Kidney capillary endothelial cell (primary cell): ENCODE measurements at regions not wholly inside any gene's neighbourhood (a gene's known extent, or its start where the extent isn't known, plus 50 kb on each side); places are given as distances from the start of the nearest gene placed in this dataset.

ENCODE experiments used
- DNase-seq: peaks from one replicate; pipeline ENCODE4 v3.0.0-alpha.2; 2018; ENCODE audit warnings: low spot score

DNA sequence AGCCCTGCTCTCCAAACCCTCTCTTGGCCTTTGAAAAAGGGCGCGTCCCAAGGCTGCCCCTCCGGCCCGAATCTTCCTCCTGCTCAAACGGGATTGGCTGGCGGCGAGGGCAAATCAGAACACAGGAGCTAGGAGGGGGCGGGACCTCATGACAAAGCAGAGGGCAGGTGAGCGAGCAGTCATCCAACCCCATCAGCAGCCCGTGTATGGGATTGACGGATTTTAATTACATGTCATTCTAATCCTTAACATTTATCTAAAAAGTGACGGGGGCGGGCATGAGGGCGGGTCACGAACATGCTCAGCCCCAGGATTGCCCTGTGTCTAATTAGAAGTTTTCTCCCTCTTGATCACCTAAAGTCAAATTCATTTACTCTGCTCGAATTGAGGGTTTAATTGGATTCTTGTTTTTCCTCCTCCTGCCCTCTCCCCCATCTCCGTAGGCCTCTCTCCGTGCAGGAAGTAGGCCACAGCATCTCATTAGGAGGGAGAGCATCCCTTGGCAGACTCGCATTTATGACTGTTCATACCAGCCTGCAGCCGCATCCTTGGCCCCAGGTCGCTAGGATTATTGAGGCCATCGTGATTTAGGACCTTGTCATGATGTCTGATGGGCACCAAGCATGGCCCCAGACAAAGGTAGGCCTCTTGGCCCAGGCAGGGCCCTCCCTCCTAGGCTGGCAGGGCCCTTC, 147.1 kb downstream of the CHST1 start:
- no peak for DNase-seq

DNA sequence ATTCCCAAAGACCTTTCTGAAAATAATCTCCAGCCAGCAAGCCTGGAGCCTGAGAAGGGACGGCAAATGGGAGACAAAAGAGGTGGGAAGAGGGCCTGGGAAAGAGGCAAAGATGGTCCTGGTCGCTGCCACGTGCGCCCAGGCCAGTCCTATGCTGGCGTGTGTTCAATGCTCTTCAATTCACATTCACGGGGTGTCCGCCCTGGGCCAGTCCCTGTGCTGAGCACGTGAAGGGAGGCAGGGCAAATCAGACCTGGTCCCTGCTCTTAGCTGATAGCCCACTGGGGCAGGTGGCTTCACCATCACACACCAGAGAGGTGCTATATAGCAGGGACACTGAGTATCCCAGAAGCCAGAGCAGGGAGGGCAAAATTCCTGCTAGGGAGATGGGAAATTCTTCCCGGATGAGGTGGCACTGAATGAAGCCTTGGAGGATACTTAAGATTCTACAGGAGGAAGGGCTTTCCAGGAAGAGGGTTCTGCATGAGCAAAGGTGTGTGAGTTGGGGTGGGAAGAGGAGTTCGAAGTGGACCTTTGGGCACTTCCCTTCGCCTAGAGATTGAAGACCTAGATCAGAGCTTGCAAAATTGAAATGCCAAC, 148.2 kb downstream of the CHST1 start:
- DNase-seq = no peak

DNA sequence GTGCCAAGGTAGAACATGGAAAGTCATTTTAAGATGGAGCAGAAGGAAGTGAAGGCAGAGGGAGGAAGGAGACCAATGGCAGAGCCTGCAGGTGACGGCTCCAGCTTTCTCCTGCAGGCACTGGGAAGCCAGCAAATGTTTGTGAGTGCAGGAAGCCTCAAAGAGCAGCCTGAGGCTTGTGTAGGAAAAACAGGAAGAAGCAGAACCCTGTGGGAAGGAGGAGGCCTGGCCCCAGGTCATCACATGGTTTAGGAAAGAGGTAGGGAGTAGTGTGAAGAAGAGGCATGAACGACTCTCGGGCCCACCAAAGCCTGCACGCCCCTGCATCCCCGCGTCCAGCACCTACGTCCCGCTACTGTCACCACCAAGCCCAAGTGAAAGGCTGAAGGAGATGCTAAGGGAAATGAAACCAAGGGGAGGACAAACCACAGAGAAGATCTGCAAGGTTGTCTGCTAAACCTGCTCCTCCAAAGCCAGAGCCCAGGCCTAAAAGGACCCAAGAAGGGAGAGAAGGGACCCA, 151.5 kb downstream of the CHST1 start:
- no peak for DNase-seq

DNA sequence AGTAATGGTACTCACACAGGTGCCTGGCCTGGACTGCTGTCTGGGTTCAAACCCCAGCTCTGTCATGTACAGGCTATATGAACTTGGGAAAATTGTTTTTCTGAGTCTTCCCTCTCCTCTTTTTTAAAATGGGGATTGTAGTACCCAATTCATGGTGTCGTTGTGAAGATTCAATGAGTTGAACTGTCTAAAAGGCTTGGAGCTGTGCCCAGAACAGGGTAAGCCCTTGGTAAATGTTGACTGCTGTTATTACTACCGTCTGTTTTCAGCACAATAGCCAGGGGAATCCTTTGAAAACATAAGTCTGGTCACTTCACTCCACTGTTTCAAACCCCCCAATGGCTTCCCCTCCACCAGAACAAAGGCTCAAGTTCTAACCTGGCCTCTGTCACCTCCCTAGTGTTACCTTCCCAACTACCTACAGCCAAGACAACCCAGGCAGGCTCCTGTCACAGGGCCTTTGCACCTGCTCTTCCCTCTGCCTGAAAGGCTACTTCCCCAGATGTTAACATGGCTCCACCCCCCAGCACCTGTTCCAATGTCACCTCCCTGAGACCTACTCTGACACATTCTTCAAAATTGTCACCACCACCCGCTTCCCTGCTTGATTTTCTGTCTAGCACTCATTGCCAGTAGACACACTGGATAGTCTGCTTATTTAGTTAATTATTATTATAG, 152.8 kb downstream of the CHST1 start:
- DNase-seq = no peak

DNA sequence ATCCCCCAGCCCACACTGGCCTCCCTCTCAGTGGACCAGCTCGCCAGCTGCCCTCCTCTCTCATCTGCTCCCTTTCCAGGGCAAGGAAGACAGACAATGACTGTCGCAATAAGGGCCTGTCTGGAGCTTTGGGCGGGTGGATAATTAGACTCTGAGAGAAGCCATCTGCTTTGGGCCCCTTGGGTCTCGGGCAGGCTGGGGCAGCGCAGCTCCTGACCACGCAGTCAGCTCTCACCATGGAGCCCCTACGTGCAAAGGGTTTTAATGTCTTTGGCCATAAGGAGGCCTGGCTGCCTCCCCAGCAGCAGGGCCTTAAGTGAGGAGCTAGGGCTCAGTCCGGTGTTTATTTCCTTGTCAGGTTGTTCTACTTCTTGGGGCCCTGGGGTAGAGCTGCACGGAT, 153.9 kb downstream of the CHST1 start:
- DNase-seq = no peak

DNA sequence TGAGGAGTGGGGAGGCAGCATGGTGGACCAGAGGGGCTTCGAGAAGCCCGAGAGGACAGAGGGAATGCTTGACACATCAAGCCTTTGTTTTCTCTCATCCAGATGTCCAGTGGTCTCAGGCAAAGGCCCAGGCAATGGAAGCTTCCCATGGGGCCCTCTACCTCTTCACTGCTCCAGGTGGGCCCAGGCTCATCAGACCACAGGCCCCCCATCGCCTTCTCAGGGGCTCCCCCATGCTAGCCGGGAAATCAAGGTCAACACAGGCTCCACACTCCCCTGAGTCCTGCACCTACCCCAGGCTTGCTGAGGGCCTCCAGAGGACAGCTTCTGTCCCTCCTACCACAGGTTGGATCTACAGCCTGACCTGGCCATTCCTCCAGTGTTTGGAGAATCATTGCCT, 157.5 kb downstream of the CHST1 start:
- DNase-seq = no peak

DNA sequence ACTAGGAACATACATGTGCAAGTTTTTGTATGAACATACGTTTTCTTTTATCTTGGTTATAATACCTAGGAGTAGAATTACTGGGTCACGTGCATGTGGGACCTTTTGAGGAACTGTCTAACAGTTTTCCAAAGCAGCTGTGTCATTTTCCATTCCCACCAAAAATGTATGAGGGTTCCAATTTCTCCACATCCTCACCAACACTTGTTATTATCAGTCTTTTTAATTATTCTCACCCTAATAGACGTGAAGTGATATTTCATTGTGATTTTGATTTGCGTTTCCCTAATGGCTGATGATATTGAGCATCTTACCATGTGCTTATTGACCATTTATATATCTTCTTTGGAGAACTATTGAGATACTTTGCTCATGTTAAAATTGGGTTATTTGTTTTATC, 162.1 kb downstream of the CHST1 start:
- DNase-seq = no peak

DNA sequence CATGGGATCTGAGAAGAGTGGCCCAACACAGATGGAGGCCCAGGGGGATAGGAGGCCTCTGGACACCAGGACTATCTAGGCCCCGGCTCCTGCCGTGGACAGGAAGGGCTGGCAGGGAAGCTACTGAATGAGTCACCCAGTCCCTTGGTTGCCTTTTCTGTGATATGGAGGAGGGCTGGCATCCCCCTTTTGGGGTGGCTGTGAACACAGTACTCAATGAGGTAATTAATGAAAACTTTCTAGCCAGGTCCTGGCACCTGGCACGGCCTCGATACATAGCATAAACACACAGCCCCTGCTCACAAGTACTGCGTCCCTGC, 163.2 kb downstream of the CHST1 start:
- peak; percentile 16 for DNase-seq

DNA sequence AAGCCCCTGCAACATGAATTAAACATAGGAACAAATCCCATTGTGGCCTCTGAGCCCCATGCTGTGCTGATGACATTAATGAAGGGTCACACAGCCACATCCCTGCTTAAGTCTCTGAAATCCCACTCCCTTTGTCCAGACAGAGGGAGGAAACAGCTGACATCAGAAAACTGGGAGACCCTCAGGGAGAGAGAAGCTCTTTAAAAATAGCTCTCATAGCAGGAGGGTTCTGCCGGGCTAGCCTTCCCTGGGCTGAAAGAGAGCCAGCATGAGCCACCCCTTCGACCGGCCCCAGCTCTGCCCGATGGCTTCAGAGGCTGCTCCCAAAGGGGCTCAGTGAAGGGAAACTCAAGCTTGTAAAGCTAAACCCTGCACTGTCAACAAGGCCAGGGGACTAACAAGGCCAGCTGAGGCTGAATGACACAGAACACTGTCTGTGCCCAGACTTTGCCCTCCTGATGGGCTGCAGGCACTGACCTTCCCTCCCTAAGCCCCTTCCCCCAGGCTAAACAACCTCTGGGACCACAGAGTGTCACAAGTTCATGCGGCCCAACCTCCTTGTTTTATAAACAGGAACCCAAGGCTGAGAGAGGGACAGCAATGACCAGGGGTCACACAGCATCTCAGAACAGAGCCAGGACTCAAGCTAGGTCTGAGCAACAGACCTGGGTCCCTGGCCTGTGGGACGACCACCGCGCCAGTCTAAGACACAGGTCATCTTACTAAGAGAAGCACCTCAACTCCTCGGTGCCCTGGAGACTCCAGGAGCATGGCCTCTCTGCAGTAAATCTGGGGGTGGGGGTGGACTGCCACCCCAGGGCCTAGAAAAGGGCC, 163.8 kb downstream of the CHST1 start:
- no peak for DNase-seq

DNA sequence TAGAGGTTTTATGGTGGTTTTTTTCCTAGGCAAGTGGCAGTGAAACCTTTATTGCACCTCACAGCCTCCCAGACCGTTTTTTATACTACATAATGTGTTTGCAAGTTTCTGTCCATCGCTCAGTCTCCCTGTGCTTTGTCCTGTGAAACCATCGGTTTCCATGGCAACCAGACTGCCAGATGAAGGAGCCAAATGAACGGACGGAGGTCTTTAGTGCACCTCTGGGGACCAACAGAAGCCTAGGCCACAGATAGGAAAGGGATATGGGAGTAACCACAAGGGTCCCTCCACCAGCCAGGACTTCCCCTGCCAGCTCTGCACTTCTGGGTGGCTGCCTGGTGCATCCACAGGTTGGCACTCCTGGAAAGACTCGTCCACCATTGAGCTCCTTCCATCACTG, 165.0 kb downstream of the CHST1 start:
- DNase-seq = no peak

DNA sequence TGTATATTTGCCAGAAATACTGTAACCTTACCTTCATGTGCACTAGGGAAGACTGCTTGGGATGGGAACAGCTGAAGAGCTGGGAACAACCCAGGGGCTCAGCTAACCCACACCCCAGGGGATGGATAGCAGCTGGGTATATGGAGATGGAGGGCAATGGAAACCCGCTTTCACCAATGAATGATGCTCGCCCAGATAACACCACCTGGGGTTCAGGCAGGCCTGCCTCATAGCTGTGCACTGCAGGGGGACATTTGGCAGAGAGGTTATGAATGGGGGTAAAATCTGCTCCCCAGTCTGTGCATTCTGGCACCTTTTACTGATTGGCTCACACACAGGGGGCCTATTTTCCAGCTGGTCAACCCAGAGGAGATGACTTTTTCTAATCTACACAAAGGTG, 170.7 kb downstream of the CHST1 start:
- no peak for DNase-seq

DNA sequence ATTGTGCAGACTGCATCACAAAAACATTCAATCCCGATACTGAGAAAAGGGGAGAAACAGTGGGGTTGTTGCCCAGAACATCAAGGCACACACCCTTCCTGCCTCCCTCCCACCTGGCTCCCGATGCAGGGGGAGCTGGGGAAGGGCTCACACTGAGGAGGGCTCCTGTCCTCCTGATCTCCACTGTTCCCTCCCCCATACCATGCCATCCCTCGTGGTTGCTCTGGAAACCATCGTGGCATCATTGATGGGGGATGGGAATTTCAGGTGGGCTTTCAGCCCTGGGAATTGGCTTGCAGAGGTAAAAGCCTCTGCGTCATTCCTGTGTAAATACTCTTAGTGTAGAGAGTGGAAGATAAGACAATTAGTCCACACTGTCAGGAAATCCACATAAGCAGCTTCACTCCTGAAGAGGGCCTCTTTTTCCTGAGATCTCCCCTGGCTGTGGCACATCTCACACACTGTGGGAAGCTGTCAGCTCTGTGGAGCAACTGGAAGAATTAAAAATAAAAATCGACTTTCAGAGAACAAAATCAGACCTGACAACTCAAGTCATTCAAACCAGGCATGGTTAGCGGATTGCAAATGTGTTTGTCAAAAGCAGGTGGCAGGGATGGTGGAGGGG, 176.0 kb downstream of the CHST1 start:
- DNase-seq = no peak

DNA sequence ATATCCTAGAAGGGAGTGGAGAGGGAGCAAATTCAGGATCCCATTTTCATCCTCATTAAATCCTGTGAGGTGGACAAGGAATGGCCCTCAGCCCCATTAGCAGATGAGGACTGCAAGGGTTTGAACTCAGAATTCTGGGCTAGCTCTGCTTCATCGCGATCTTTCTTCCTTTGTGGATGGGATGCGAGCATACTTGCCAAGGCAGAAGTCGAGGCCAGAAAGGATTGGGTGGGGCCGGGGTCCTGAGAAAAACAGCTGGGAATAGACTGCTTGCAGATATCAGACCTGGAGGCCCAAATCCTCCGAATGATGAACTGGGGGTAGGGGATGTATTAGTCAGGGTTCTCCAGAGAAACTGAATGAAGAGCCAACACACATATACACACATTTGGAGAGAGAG, 179.0 kb downstream of the CHST1 start:
- DNase-seq = no peak

DNA sequence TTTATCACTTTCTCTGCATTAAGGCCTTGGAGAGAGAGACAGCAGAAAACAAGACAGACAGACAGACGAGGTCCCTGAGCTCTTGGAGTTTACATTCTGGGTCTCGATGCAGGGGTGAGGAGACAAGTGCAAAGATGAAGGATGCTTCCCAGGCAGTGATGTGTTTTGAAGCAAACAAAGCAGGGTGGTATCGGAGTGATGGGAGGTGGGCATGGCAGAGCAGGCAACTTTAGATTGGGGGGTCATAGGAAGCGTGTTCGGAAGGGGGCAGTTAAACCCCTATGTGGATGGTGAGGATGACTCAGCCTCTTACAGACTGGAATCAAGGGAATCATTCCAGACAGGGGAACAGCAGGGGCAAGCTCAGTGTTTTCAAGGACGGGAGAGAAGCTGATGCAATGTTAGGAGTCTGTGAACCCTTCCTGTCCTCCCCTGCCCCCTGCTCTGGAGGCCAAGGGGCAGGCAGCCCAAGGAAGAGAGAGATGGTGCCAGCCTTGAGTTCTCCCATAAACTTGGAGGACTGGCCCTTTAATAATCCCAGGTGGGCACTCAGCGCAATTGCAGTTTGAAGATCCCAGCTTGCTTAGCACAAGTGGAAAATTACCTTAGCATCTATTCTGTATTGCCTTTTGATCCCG, 180.2 kb downstream of the CHST1 start:
- DNase-seq = no peak

DNA sequence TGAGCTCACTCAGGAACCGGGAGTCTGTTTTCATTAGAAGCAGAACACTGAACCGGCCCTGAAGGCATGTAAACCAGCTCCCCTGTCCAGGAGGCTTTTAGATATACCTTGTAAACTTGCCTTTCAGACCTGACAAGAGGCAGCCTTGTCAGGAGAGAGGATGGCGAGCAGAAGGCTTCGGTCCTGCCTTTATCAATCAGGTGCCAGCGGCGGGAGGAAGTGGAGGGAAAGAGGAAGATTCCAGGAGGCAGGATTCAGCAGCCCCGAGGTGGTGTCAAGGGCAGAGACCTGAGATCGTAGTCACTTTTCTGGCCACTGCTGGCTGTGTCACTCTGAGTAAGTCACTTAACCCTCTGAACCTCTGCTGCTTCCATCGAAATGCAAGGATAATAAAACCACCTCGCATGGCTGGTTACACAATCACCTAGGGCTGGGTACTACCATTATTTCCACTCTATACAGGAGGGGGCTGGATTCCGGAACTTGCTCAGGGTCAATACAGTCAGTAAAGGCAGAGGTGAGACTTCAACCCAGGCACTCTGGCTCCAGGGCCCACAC, 181.0 kb downstream of the CHST1 start:
- no peak for DNase-seq

DNA sequence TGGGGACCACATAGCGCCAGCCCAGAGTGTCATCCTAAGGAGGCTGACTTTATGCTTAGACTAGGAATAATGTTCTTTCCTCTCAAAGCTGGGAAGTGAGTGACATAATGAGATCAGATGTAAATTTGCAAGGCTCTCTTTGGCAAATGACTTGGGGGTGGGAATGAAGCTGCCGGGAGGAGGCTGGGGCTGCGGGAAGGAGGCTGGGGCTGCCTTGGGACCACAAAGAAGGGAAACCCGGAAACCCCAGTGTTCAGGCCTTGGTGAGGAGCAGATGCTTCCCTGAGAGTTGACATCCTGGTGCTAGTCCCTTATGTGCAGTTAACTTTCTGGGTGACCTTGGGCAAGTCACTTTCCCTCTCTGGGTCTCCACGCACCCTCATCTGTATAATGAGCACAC, 182.0 kb downstream of the CHST1 start:
- DNase-seq = no peak

DNA sequence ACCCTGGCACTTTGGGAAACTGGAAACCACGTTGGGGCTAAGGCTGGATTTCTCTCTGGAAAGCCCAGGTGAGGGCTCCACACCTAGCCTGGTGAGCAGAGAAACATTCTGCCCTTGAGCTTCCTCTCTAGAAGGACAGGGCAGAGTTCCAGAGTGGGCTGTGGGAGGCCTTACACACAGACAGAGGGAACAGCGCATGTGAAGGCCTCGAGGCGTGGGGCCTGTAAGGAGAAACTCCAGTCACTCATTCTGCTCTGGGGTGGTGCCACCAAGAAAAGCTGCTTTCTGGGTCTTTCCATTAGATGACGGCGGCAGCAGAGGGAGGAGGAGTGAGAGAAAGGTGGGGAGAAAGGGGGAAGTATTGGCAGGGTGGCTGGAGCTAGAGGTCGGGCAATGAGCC, 183.1 kb downstream of the CHST1 start:
- DNase-seq = no peak

DNA sequence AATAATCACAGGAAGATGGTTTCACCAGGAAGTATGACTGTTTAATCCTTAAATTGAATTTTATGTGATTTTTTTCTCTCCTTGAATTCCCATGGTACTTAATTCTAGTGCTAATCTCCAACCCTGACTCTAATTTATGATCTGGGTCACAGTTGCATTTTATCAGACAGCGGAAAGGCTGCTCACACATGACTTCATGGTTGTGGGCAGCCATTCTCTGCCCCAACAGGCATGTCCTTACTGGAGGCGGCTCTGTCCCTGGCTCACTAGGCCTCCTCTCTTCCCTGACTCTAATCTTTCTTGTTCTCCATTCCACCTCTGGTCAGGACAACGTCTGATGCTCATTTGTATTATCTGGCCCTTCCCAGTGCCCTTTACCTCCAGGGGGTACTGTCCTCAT, 184.4 kb downstream of the CHST1 start:
- no peak for DNase-seq

DNA sequence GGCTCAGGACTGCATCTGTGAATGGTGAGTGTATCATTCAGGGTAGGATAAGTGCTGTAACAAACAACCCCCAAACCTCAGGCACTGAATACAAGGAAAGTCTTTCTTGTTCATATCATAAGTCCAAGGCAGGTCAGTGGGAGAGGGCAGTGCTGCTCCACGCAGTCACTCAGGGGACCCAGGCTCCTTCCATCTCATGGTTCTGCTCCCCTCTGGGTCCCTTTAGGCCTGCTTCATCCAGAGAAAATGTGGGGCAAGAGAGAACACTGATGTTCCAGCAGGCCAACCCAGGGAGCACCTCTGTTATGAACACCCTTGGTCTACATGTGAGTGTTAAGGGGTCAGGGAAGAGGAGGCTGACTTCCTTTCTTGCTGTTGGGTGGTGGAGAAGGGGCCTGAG, 187.8 kb downstream of the CHST1 start:
- no peak for DNase-seq

DNA sequence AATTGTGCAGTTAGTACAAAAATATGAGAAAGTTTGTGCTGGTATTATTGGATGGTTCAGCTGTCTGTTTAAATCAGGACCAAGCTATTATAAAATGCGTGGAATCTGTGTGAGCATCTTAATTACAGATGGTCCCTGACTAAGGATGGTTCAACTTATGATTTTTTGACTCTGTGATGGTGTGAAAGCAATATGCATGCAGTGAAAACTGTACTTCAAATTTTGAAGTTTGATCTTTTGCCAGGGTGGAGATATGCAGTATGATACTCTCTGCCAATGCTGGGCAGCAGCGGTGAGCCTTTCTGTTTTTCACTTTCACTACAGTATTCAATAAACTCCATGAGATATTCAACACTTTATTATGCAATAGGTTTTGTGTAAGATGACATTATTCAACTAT, 189.3 kb downstream of the CHST1 start:
- DNase-seq = no peak

DNA sequence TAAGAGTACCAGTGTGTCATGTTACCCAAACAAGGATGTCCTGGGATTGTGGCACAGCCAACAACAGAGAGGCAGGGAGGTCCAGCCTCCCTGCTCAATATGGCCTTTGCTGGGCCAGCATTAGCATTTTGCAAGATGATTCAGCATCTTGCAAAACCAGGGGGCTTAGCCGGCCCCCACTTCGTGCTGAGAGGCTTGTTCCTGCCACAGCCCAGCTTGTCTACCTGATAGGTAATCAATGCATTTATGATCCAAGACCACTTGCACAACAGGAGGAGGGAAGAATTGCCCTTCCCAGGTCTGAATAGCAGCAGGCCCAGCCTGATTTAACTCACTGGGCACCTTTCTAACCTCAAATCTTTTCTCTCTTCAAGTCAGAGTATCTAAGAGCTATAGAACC, 189.0 kb upstream of the SYT13 start:
- no peak for DNase-seq
